LNCaP clone FGC (cell line): ENCODE measurements at regions not wholly inside any gene's neighbourhood (a gene's known extent, or its start where the extent isn't known, plus 50 kb on each side); places are given as distances from the start of the nearest gene placed in this dataset.

Source experiments
- DNase-seq: peaks from one replicate; pipeline ENCODE4 v3.0.0-alpha.2; 2011; ENCODE audit warnings: low read depth
- H3K4me3 ChIP-seq: 2 replicates; pipeline ENCODE4 v1.5.1; 2011; ENCODE audit warnings: mild to moderate bottlenecking, low read depth, low read length, control low read depth
- CTCF ChIP-seq: IDR thresholded peaks from 2 replicates; pipeline ENCODE4 v1.5.1; 2012; ENCODE audit warnings: mild to moderate bottlenecking; ENCODE audit not compliant: control insufficient read depth, insufficient read depth; ENCODE audit errors: extremely low read depth

GRCh38 chr3:98259-98654, 98.3 kb upstream of the CHL1 start:
- TF ChIP-seq CTCF = no peak
- no peak overlapping the region for H3K4me3 ChIP-seq
- DNase-seq = no peak

- no peak for DNase-seq
- no peak for TF ChIP-seq CTCF
- no peak overlapping the region for H3K4me3 ChIP-seq
Measured at GRCh38 chr3:99506-99905, 97.1 kb upstream of the CHL1 start.

- no peak for DNase-seq
- no peak overlapping the region for H3K4me3 ChIP-seq
- TF ChIP-seq CTCF = no peak
Measured at GRCh38 chr3:102484-102883, 94.1 kb upstream of the CHL1 start.

GRCh38 chr3:103991-104390, 92.6 kb upstream of the CHL1 start:
- no peak overlapping the region for H3K4me3 ChIP-seq
- no peak for DNase-seq
- no peak for TF ChIP-seq CTCF

GRCh38 chr3:105585-105984, 91.0 kb upstream of the CHL1 start:
- no peak overlapping the region for H3K4me3 ChIP-seq
- TF ChIP-seq CTCF = no peak
- no peak for DNase-seq

GRCh38 chr3:106619-107018, 89.9 kb upstream of the CHL1 start:
- no peak for DNase-seq
- no peak for TF ChIP-seq CTCF
- no peak overlapping the region for H3K4me3 ChIP-seq

GRCh38 chr3:111143-112069, 85.2 kb upstream of the CHL1 start:
- no peak overlapping the region for H3K4me3 ChIP-seq
- TF ChIP-seq CTCF = no peak
- DNase-seq = no peak
